ENCODE measurements at regions not wholly inside any gene's neighbourhood (a gene's known extent, or its start where the extent isn't known, plus 50 kb on each side); places are given as distances from the start of the nearest gene placed in this dataset.

- DNase-seq (ENCODE audit: low read depth) = no peak
- no peak overlapping the region for H3K4me3 ChIP-seq (ENCODE audit: low read length)
- TF ChIP-seq, protein P1, sequence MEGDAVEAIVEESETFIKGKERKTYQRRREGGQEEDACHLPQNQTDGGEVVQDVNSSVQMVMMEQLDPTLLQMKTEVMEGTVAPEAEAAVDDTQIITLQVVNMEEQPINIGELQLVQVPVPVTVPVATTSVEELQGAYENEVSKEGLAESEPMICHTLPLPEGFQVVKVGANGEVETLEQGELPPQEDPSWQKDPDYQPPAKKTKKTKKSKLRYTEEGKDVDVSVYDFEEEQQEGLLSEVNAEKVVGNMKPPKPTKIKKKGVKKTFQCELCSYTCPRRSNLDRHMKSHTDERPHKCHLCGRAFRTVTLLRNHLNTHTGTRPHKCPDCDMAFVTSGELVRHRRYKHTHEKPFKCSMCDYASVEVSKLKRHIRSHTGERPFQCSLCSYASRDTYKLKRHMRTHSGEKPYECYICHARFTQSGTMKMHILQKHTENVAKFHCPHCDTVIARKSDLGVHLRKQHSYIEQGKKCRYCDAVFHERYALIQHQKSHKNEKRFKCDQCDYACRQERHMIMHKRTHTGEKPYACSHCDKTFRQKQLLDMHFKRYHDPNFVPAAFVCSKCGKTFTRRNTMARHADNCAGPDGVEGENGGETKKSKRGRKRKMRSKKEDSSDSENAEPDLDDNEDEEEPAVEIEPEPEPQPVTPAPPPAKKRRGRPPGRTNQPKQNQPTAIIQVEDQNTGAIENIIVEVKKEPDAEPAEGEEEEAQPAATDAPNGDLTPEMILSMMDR (IDR thresholded peaks at IDR 0.05; ENCODE audit: insufficient read depth, low read depth, low read length, missing control alignments) = no peak
These were observed 372.4 kb upstream of the SLC8A1 start for GRCh38 chr2:40824278-40824677.

DNA sequence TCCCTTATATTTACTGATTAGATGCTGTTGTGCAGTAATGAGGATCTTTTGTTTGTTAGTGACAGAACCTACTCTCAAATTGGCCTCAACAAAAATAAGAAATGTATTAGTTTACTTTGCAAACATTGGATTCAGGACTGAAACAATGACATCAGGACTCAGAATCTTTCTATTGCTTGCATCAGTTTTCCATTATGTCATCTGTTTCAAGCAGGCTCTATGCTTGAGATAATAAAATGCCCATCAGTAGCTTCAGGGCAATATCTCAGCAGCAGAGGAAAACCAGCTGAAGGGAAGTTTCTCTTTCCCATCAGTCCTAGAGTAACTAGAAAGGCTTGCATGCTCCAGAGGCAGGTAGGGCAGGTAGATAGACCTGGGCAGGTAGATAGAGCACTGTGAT is 375.5 kb upstream of the SLC8A1 start:
- TF ChIP-seq, protein P1 (IDR thresholded peaks at IDR 0.05; ENCODE audit: insufficient read depth, low read depth, low read length, missing control alignments) = no peak
- H3K4me3 ChIP-seq (ENCODE audit: low read length) = no peak overlapping the region
- no peak for DNase-seq (ENCODE audit: low read depth)

GRCh38 chr2:40831321-40831873 is 379.5 kb upstream of the SLC8A1 start:
- H3K4me3 ChIP-seq (ENCODE audit: low read length) = no peak overlapping the region
- DNase-seq (ENCODE audit: low read depth) = no peak
- TF ChIP-seq, protein P1 (IDR thresholded peaks at IDR 0.05; ENCODE audit: insufficient read depth, low read depth, low read length, missing control alignments) = no peak

GRCh38 chr2:40841856-40842255 is 390.0 kb upstream of the SLC8A1 start:
- TF ChIP-seq, protein P1 (IDR thresholded peaks at IDR 0.05; ENCODE audit: insufficient read depth, low read depth, low read length, missing control alignments) = no peak
- H3K4me3 ChIP-seq (ENCODE audit: low read length) = no peak overlapping the region
- DNase-seq (ENCODE audit: low read depth) = no peak

DNA sequence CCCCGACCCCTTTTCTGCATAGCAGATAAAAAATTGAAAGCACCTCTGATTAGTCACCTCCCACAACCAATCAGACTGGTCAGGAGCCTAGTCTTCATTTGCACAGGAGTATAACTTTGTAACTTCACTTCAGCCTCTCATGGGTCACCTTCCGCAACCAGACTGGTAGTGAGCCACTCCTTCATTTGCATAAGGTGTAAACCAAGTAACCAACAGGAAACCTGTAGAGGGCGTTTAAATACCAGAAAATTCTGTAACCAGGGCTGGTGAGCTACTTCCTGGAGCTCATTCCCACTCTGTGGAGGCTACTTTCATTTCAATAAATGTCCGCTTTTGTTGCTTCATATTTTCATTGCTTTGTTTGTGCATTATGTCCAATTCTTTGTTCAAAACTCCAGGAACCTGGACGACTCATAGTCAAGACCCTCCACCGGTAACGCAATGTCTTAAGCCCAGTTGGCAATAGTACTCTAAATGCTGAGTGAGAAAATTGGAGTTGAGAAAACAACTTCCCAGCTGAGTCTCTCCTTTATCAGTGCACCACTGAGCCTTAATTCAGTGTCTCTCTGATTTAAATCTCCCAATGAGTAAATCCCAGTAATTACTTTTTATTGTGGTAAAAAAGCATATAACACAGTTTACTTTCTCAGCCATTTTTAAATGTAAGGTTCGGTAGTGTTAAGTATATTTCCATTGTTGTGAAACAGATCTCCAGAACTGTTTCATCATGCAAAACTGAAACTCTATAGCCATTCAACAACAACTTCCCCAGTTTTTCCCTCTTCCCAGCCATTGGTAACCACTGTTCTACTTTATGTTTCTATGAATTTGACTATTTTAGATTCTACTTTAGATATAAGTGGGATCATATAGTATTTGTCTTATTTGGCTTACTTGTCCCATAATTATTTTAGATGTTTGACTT is 392.7 kb upstream of the SLC8A1 start:
- peak; percentile 69 for DNase-seq (ENCODE audit: low read depth)
- no peak overlapping the region for H3K4me3 ChIP-seq (ENCODE audit: low read length)
- TF ChIP-seq, protein P1 (IDR thresholded peaks at IDR 0.05; ENCODE audit: insufficient read depth, low read depth, low read length, missing control alignments) = peak; percentile 13

DNA sequence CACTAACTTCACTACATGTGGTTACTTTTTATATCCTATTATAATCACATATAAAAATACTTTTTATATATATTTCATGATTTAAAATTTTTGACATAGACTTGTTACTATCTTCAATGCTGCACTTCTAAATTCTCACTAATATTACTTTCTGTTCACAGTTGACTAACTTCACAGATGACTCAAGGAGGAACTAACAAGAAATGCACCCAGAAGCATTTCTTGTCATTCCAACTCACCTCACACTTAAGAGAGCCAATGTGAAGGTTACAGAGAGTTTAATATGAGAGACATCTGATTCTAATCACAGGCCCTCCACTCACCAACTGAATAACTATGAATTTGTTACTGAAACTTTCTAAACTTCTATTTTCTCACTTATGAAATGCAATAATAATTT is 399.8 kb upstream of the SLC8A1 start:
- no peak overlapping the region for H3K4me3 ChIP-seq (ENCODE audit: low read length)
- TF ChIP-seq, protein P1 (IDR thresholded peaks at IDR 0.05; ENCODE audit: insufficient read depth, low read depth, low read length, missing control alignments) = no peak
- DNase-seq (ENCODE audit: low read depth) = peak; percentile 8
